Endothelial cell of umbilical vein (primary cell): ENCODE measurements at regions not wholly inside any gene's neighbourhood (a gene's known extent, or its start where the extent isn't known, plus 50 kb on each side); places are given as distances from the start of the nearest gene placed in this dataset.

ENCODE experiments used
- BruUV-seq: library from RNA; stranded (reverse); fragments of 400-500 nt; replicated peaks from 2 replicates; lab custom pipeline; 2021; lab: Mats Ljungman, UMichigan
- CTCF ChIA-PET: fragments of 300-600, 350-600 bp; sonication (Branson Sonifier 250); formaldehyde crosslinking; loops from one replicate; lab custom pipeline; 2021; ENCODE audit warnings: antibody characterized with exemption, inconsistent platforms; lab: Charles Lee
- POLR2A ChIA-PET: fragments of 300-600, 350-600 bp; sonication (Branson Sonifier 250); formaldehyde crosslinking; loops from one replicate; lab custom pipeline; 2021; ENCODE audit warnings: antibody characterized with exemption, inconsistent platforms; lab: Charles Lee
- DNase-seq: peaks from one replicate; pipeline ENCODE4 v3.0.0-alpha.2; 2011; ENCODE audit warnings: low read depth, low spot score
- FAIRE-seq: peaks from 2 replicates; lab custom pipeline; 2011; peaks lifted over from hg19 to GRCh38; lab: Jason Lieb, UNC
- H2AFZ ChIP-seq: 2 replicates; pipeline ENCODE4 v1.6.0; 2012; ENCODE audit warnings: low read depth, low read length, control low read depth, inconsistent platforms
- H3K27ac ChIP-seq: 2 replicates; pipeline ENCODE4 v1.5.1; 2011; ENCODE audit warnings: low read depth, mild to moderate bottlenecking, control low read depth, low read length, moderate library complexity; ENCODE audit not compliant: insufficient read depth
- H3K27me3 ChIP-seq, 2 experiments: 2 replicates each; pipeline versions ENCODE4 v1.6.0 to v1.6.1; 2011; ENCODE audit warnings: low read length in 2 of 2, mixed read lengths in 1 of 2; ENCODE audit not compliant: control insufficient read depth in 2 of 2, insufficient read depth in 2 of 2
- H3K36me3 ChIP-seq, 2 experiments: 2 replicates in 1 of 2; 3 replicates in 1 of 2; pipeline ENCODE4 v1.5.1; 2011; ENCODE audit warnings: low read length in 2 of 2, mild to moderate bottlenecking in 1 of 2, moderate library complexity in 1 of 2; ENCODE audit not compliant: control insufficient read depth in 2 of 2, insufficient read depth in 2 of 2; ENCODE audit errors: extremely low read depth in 1 of 2
- H3K4me1 ChIP-seq: 3 replicates; pipeline ENCODE4 v1.5.1; 2011; ENCODE audit warnings: mild to moderate bottlenecking, low read length; ENCODE audit not compliant: control insufficient read depth, insufficient read depth; ENCODE audit errors: extremely low read depth
- H3K4me2 ChIP-seq: 2 replicates; pipeline ENCODE4 v1.6.1; 2011; ENCODE audit warnings: low read length, control low read depth, mixed read lengths; ENCODE audit not compliant: insufficient read depth
- H3K4me3 ChIP-seq, 3 experiments: fragments of 200-600 bp in 1 of 3; sonication (generic), shearing (Covaris generic) in 1 of 3; replicated peaks in 1 of 3; 2 replicates each; pipeline ENCODE4 v1.5.1; 2011 to 2016; ENCODE audit warnings: control low read depth in 3 of 3, low read length in 3 of 3, mild to moderate bottlenecking in 2 of 3, inconsistent platforms in 1 of 3, low read depth in 1 of 3, moderate library complexity in 1 of 3; ENCODE audit not compliant: insufficient read depth in 1 of 3
- H3K79me2 ChIP-seq: 2 replicates; pipeline ENCODE4 v1.6.0; 2012; ENCODE audit warnings: low read length, inconsistent platforms; ENCODE audit not compliant: control insufficient read depth, insufficient read depth
- H3K9ac ChIP-seq: replicated peaks from 2 replicates; pipeline ENCODE3; 2011; ENCODE audit warnings: low read length, control low read depth; ENCODE audit not compliant: insufficient read depth; ENCODE audit errors: extremely low read depth
- H3K9me1 ChIP-seq: replicated peaks from 3 replicates; pipeline ENCODE4 v1.6.0; 2011; ENCODE audit warnings: mild to moderate bottlenecking, low read length; ENCODE audit not compliant: control insufficient read depth, insufficient read depth; ENCODE audit errors: extremely low read depth
- H3K9me3 ChIP-seq: replicated peaks from 2 replicates; pipeline ENCODE4 v1.5.1; 2012; ENCODE audit warnings: low read length, inconsistent platforms; ENCODE audit not compliant: control insufficient read depth, insufficient read depth
- H4K20me1 ChIP-seq: replicated peaks from 2 replicates; pipeline ENCODE3; 2011; ENCODE audit warnings: mild to moderate bottlenecking, low read length; ENCODE audit not compliant: control insufficient read depth, insufficient read depth; ENCODE audit errors: extremely low read depth
- EZH2 ChIP-seq: IDR thresholded peaks from 2 replicates; pipeline ENCODE4 v1.6.1; 2012; ENCODE audit warnings: borderline replicate concordance, low read depth, mild to moderate bottlenecking, moderate library complexity, low read length, inconsistent platforms; ENCODE audit not compliant: severe bottlenecking
- FOS ChIP-seq: IDR thresholded peaks from 2 replicates; pipeline ENCODE4 v1.6.1; 2011; ENCODE audit warnings: mild to moderate bottlenecking, low read length, moderate library complexity, borderline replicate concordance; ENCODE audit not compliant: insufficient read depth
- GATA2 ChIP-seq: IDR thresholded peaks from 2 replicates; pipeline ENCODE4 v1.7.0; 2011; ENCODE audit warnings: low read depth, mild to moderate bottlenecking, moderate library complexity, mixed read lengths, low read length; ENCODE audit not compliant: insufficient read length, insufficient read depth
- JUN ChIP-seq: IDR thresholded peaks from 2 replicates; pipeline ENCODE4 v1.6.1; 2011; ENCODE audit warnings: borderline replicate concordance, low read depth; ENCODE audit not compliant: insufficient read length, insufficient read depth
- MYC ChIP-seq: IDR thresholded peaks from one replicate; pipeline ENCODE4 v1.6.1; 2011; ENCODE audit warnings: mild to moderate bottlenecking, low read depth, low read length
- POLR2A ChIP-seq: IDR thresholded peaks from 2 replicates; pipeline ENCODE4 v1.6.1; 2012; ENCODE audit warnings: low read depth, mild to moderate bottlenecking, control low read depth, low read length
- POLR2AphosphoS5 ChIP-seq: IDR thresholded peaks from 2 replicates; pipeline ENCODE4 v1.6.1; 2012; ENCODE audit warnings: low read depth, mild to moderate bottlenecking, control low read depth, low read length, moderate library complexity; ENCODE audit not compliant: insufficient read depth
- dilution Hi-C: fragments of 300-500 bp; cut with MboI; formaldehyde crosslinking; loops from one replicate; pipeline ENCODE4 v1.15.0; 2019; ENCODE audit warnings: low sequenced_read_pairs; ENCODE audit not compliant: extremely low pct_ligation_motif_present
- intact Hi-C: fragments of 100-400 bp; cut with micrococcal nuclease; formaldehyde crosslinking; loops from one replicate; pipeline ENCODE4 v1.10.0; 2022
- TF ChIP-seq, protein P1 (sequence below), 2 donors: IDR thresholded peaks; 1 replicate in 1 of 2; 2 replicates in 1 of 2; pipeline ENCODE4 v1.5.1; 2011; ENCODE audit warnings: low read length in 2 of 2, mild to moderate bottlenecking in 2 of 2, moderate library complexity in 2 of 2, control low read depth in 1 of 2, inconsistent platforms in 1 of 2, low read depth in 1 of 2; ENCODE audit not compliant: insufficient read depth in 1 of 2; ENCODE audit errors: extremely low read depth in 1 of 2
- TF ChIP-seq, protein P2 (sequence below): IDR thresholded peaks from 2 replicates; pipeline ENCODE4 v1.6.1; 2011; ENCODE audit not compliant: insufficient read depth, insufficient read length

DNA sequence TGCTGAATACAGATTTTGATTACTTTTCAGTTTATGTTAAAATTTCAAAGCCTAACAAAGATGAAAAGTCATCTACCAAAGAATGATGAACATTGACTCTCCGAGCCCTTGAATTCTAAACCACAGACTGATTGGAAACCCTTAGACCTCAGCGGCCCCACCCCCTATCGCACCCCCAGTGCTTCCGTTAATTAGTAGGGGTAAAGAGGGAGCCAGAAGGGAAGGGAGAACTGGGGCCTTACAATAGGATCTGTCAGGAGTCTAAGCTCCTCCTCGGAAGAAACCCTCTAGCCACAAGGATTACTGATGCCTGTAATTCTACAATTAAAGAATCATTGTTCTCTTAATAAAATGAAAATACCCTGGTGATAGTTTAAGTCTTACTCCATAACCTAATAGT, 79.7 kb upstream of the JARID2 start:
- no peaks in the 10 kb centered on the region for H3K4me1 ChIP-seq
- intact Hi-C loops: no loop called here
- H3K9ac ChIP-seq: no peak overlapping the region
- FAIRE-seq (no peak), DNase-seq (no peak)
- no peaks in the 10 kb centered on the region for H3K9me1 ChIP-seq
- no peak overlapping the region for H3K4me3 ChIP-seq
- dilution Hi-C loops: no loop called here
- no peak overlapping the region for H2AFZ ChIP-seq
- TF ChIP-seq FOS (no peak), EZH2 (no peak), POLR2AphosphoS5 (no peak), GATA2 (no peak)
- TF ChIP-seq, protein P1, sequence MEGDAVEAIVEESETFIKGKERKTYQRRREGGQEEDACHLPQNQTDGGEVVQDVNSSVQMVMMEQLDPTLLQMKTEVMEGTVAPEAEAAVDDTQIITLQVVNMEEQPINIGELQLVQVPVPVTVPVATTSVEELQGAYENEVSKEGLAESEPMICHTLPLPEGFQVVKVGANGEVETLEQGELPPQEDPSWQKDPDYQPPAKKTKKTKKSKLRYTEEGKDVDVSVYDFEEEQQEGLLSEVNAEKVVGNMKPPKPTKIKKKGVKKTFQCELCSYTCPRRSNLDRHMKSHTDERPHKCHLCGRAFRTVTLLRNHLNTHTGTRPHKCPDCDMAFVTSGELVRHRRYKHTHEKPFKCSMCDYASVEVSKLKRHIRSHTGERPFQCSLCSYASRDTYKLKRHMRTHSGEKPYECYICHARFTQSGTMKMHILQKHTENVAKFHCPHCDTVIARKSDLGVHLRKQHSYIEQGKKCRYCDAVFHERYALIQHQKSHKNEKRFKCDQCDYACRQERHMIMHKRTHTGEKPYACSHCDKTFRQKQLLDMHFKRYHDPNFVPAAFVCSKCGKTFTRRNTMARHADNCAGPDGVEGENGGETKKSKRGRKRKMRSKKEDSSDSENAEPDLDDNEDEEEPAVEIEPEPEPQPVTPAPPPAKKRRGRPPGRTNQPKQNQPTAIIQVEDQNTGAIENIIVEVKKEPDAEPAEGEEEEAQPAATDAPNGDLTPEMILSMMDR (IDR thresholded peaks at IDR 0.05; ENCODE audit: extremely low read depth in 1 of 2, insufficient read depth in 1 of 2, low read depth in 1 of 2, low read length in 2 of 2): no peak
- H3K9me3 ChIP-seq: no peaks in the 10 kb centered on the region
- H3K27me3 ChIP-seq: no peaks in the 10 kb centered on the region
- BruUV-seq: no TSS peak
- POLR2A ChIA-PET: no interaction called here
- H4K20me1 ChIP-seq: no peaks in the 10 kb centered on the region
- no peak overlapping the region for H3K4me2 ChIP-seq
- no peaks in the 10 kb centered on the region for H3K36me3 ChIP-seq
- H3K27ac ChIP-seq: no peak overlapping the region
- no peaks in the 10 kb centered on the region for H3K79me2 ChIP-seq
- CTCF ChIA-PET: no interaction called here

DNA sequence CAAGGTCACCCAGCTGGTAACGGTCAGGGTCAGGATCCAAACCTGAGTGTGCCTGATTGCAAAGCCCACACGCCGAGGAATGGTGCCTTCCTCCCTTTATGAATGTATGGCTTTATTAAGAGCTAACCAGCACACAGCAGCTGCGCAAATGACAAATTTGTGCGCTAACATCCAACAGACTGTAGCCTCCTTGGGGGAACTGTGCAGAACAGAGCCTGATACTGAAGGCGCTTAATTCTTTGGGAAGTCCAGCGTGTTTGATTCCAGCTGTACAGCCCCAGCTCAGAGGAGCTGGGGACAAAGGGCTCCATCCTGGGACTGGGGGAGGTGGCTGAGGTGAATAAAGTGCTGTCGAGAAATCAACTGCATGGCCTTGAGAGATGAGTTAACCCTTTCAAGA, 75.7 kb upstream of the JARID2 start:
- dilution Hi-C loops: no loop called here
- FAIRE-seq: no peak
- ChIA-PET POLR2A (no interaction called here), CTCF (no interaction called here)
- BruUV-seq: no TSS peak
- no peaks in the 10 kb centered on the region for H4K20me1 ChIP-seq
- H3K4me3 ChIP-seq: no peak overlapping the region
- no peak overlapping the region for H3K9ac ChIP-seq
- H3K27ac ChIP-seq: no peak overlapping the region
- TF ChIP-seq JUN (no peak), POLR2A (no peak), EZH2 (no peak), FOS (no peak), MYC (no peak), GATA2 (no peak), POLR2AphosphoS5 (no peak)
- TF ChIP-seq, protein P1 (IDR thresholded peaks at IDR 0.05; ENCODE audit: extremely low read depth in 1 of 2, insufficient read depth in 1 of 2, low read depth in 1 of 2, low read length in 2 of 2): no peak
- TF ChIP-seq, protein P2, sequence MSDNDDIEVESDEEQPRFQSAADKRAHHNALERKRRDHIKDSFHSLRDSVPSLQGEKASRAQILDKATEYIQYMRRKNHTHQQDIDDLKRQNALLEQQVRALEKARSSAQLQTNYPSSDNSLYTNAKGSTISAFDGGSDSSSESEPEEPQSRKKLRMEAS: no peak
- intact Hi-C loops: no loop called here
- H3K79me2 ChIP-seq: no peaks in the 10 kb centered on the region
- H3K36me3 ChIP-seq: no peaks in the 10 kb centered on the region
- H3K27me3 ChIP-seq: no peaks in the 10 kb centered on the region
- DNase-seq: no peak
- H2AFZ ChIP-seq: no peak overlapping the region
- H3K9me1 ChIP-seq: no peaks in the 10 kb centered on the region
- no peak overlapping the region for H3K4me2 ChIP-seq
- no peaks in the 10 kb centered on the region for H3K9me3 ChIP-seq
- H3K4me1 ChIP-seq: no peaks in the 10 kb centered on the region
